Gastrocnemius medialis (tissue), 4 donors: ENCODE measurements at regions not wholly inside any gene's neighbourhood (a gene's known extent, or its start where the extent isn't known, plus 50 kb on each side); places are given as distances from the start of the nearest gene placed in this dataset.

Experiments used
- POLR2A ChIP-seq, 2 donors: fragments of 450-650 bp; IDR thresholded peaks; one replicate each; pipeline ENCODE4 v1.6.1; 2017; ENCODE audit warnings: antibody characterized with exemption in 2 of 2, mild to moderate bottlenecking in 2 of 2, moderate library complexity in 2 of 2
- TF ChIP-seq, protein P1 (sequence below), 5 experiments: fragments of 450-650 bp in 3 of 5; fragments of 200-600 bp in 2 of 5; sonication (generic) in 2 of 5; IDR thresholded peaks in 4 of 5; conservative IDR thresholded peaks in 1 of 5; 1 replicate in 4 of 5; 2 replicates in 1 of 5; pipeline ENCODE4 v1.5.1; 2016 to 2019; ENCODE audit warnings: antibody characterized with exemption in 5 of 5, mild to moderate bottlenecking in 3 of 5, moderate library complexity in 3 of 5

DNA sequence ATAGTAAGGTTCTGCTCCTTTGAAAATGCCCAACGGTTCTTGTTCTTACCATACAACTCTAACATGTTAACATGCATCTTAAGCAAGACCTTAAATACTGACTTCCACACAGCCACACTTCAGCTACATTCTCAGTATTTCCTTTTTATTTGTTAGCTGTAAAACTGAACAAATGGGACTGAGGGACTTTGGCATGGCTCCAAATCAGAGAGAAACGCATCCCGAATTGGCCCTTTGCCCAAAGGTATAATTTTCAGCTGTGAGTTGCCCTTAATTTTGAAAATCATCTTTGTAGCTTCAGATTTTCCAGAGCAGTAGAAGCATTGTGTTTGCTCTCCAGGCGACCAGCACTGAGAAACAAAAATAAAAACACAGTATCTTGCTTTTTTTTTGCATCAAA is 56.4 kb downstream of the NEUROD6 start:
- TF ChIP-seq POLR2A (IDR thresholded peaks at IDR 0.05): no peak
- TF ChIP-seq, protein P1, sequence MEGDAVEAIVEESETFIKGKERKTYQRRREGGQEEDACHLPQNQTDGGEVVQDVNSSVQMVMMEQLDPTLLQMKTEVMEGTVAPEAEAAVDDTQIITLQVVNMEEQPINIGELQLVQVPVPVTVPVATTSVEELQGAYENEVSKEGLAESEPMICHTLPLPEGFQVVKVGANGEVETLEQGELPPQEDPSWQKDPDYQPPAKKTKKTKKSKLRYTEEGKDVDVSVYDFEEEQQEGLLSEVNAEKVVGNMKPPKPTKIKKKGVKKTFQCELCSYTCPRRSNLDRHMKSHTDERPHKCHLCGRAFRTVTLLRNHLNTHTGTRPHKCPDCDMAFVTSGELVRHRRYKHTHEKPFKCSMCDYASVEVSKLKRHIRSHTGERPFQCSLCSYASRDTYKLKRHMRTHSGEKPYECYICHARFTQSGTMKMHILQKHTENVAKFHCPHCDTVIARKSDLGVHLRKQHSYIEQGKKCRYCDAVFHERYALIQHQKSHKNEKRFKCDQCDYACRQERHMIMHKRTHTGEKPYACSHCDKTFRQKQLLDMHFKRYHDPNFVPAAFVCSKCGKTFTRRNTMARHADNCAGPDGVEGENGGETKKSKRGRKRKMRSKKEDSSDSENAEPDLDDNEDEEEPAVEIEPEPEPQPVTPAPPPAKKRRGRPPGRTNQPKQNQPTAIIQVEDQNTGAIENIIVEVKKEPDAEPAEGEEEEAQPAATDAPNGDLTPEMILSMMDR (IDR thresholded peaks at IDR 0.05 in 4 of 5, conservative IDR thresholded peaks at IDR 0.05 in 1 of 5): no peak
